Caco-2 (cell line): ENCODE measurements at regions not wholly inside any gene's neighbourhood (a gene's known extent, or its start where the extent isn't known, plus 50 kb on each side); places are given as distances from the start of the nearest gene placed in this dataset.

Experiments
- BruUV-seq: library from RNA; stranded (reverse); fragments of 400-500 nt; replicated peaks from 2 replicates; lab custom pipeline; 2021; lab: Mats Ljungman, UMichigan
- CTCF ChIA-PET: fragments of 300-600 bp; sonication (Branson Sonifier 250); formaldehyde crosslinking; loops from one replicate; lab custom pipeline; 2022; ENCODE audit warnings: antibody characterized with exemption; lab: Charles Lee
- POLR2A ChIA-PET: fragments of 300-600 bp; sonication (Branson Sonifier 250); formaldehyde crosslinking; loops from one replicate; lab custom pipeline; 2022; ENCODE audit warnings: antibody characterized with exemption; lab: Charles Lee
- DNase-seq, 2 experiments: peaks; one replicate each; pipeline versions ENCODE4 v3.0.0 to v3.0.0-alpha.2; 2020 to 2022
- H3K27me3 ChIP-seq: replicated peaks from 2 replicates; pipeline ENCODE4 v1.6.0; 2011; ENCODE audit warnings: low read length; ENCODE audit not compliant: control insufficient read depth, insufficient read depth
- H3K36me3 ChIP-seq: 2 replicates; pipeline ENCODE4 v1.5.1; 2011; ENCODE audit warnings: low read length; ENCODE audit not compliant: control insufficient read depth, insufficient read depth
- H3K4me1 ChIP-seq: fragments of 250-450 bp; sonication (Bioruptor Pico); 2 replicates; pipeline ENCODE4 v1.5.1; 2020; ENCODE audit warnings: mild to moderate bottlenecking
- H3K4me3 ChIP-seq: 2 replicates; pipeline ENCODE4 v1.5.1; 2011; ENCODE audit warnings: low read depth, mild to moderate bottlenecking, control low read depth, low read length
- H3K9me3 ChIP-seq: fragments of 250-450 bp; sonication (Bioruptor Pico); 2 replicates; pipeline ENCODE4 v1.5.1; 2020; ENCODE audit warnings: mild to moderate bottlenecking, moderate library complexity
- H3K27ac Mint-ChIP-seq: one replicate; pipeline ENCODE4 v1.8.0; 2022; ENCODE audit warnings: mixed read lengths; ENCODE audit not compliant: unreplicated experiment
- H3K27me3 Mint-ChIP-seq: one replicate; pipeline ENCODE4 v1.8.0; 2022; ENCODE audit warnings: mixed read lengths; ENCODE audit not compliant: insufficient read depth, unreplicated experiment
- H3K36me3 Mint-ChIP-seq: one replicate; pipeline ENCODE4 v1.8.0; 2022; ENCODE audit warnings: mild to moderate bottlenecking, mixed read lengths; ENCODE audit not compliant: insufficient read depth, unreplicated experiment
- H3K4me1 Mint-ChIP-seq: one replicate; pipeline ENCODE4 v1.8.0; 2022; ENCODE audit warnings: low read depth, mixed read lengths; ENCODE audit not compliant: unreplicated experiment
- H3K4me3 Mint-ChIP-seq: one replicate; pipeline ENCODE4 v1.8.0; 2022; ENCODE audit warnings: mild to moderate bottlenecking, moderate library complexity, mixed read lengths; ENCODE audit not compliant: unreplicated experiment
- H3K9me3 Mint-ChIP-seq: one replicate; pipeline ENCODE4 v1.8.0; 2022; ENCODE audit warnings: mixed read lengths; ENCODE audit not compliant: unreplicated experiment
- CTCF ChIP-seq, 2 experiments: fragments of 200-600 bp in 1 of 2; IDR thresholded peaks; 1 replicate in 1 of 2; 2 replicates in 1 of 2; pipeline versions ENCODE4 v1.5.1 to v1.8.0; 2011 to 2022; ENCODE audit warnings: antibody characterized with exemption in 1 of 2, control low read depth in 1 of 2, inconsistent platforms in 1 of 2, low read depth in 1 of 2, low read length in 1 of 2, mild to moderate bottlenecking in 1 of 2, moderate library complexity in 1 of 2; ENCODE audit not compliant: insufficient read depth in 1 of 2, severe bottlenecking in 1 of 2, unreplicated experiment in 1 of 2
- intact Hi-C: fragments of 100-400 bp; cut with micrococcal nuclease; formaldehyde crosslinking; loops from one replicate; pipeline ENCODE4 v1.10.0; 2022; ENCODE audit not compliant: unreplicated experiment

GRCh38 chr5:103667068-103667467 is 104.5 kb upstream of the NUDT12 start:
- ChIA-PET CTCF (no interaction called here), POLR2A (no interaction called here)
- BruUV-seq = no TSS peak
- H3K36me3 ChIP-seq = no peaks in the 10 kb centered on the region
- H3K27ac Mint-ChIP-seq = no peak overlapping the region
- no peak for DNase-seq
- H3K9me3 Mint-ChIP-seq = peaks cover 19% of the 10 kb centered on the region
- H3K4me3 Mint-ChIP-seq = no peak overlapping the region
- H3K4me1 ChIP-seq = no peaks in the 10 kb centered on the region
- H3K4me3 ChIP-seq = no peak overlapping the region
- intact Hi-C loops = no loop called here
- H3K27me3 Mint-ChIP-seq = peaks cover 7% of the 10 kb centered on the region
- no peaks in the 10 kb centered on the region for H3K36me3 Mint-ChIP-seq
- H3K27me3 ChIP-seq = no peaks in the 10 kb centered on the region; the same call in 1 of the 2 replicates
- H3K9me3 ChIP-seq = no peaks in the 10 kb centered on the region; the same call in 1 of the 2 replicates
- no peak for TF ChIP-seq CTCF (IDR thresholded peaks at IDR 0.05; ENCODE audit: insufficient read depth in 1 of 2, low read depth in 1 of 2, low read length in 1 of 2, severe bottlenecking in 1 of 2, unreplicated experiment in 1 of 2)
- H3K4me1 Mint-ChIP-seq = no peaks in the 10 kb centered on the region

- Mint-ChIP-seq H3K27me3 (peaks cover 3% of the 10 kb centered on the region), H3K9me3 (no peaks in the 10 kb centered on the region), H3K4me1 (no peaks in the 10 kb centered on the region), H3K27ac (no peak overlapping the region), H3K36me3 (no peaks in the 10 kb centered on the region), H3K4me3 (no peak overlapping the region)
- ChIA-PET POLR2A (no interaction called here), CTCF (no interaction called here)
- Histone ChIP-seq H3K4me3 (no peak overlapping the region), H3K9me3 (no peaks in the 10 kb centered on the region), H3K27me3 (no peaks in the 10 kb centered on the region; the same call in 1 of the 2 replicates), H3K36me3 (no peaks in the 10 kb centered on the region), H3K4me1 (no peaks in the 10 kb centered on the region)
- no peak for DNase-seq
- TF ChIP-seq CTCF (IDR thresholded peaks at IDR 0.05; ENCODE audit: insufficient read depth in 1 of 2, low read depth in 1 of 2, low read length in 1 of 2, severe bottlenecking in 1 of 2, unreplicated experiment in 1 of 2) = no peak
- intact Hi-C loops = no loop called here
- no TSS peak for BruUV-seq
Measured at GRCh38 chr5:103657301-103657700, 94.7 kb upstream of the NUDT12 start.

- BruUV-seq = no TSS peak
- POLR2A ChIA-PET = no interaction called here
- Mint-ChIP-seq H3K9me3 (no peaks in the 10 kb centered on the region), H3K4me3 (no peak overlapping the region), H3K27me3 (no peaks in the 10 kb centered on the region), H3K27ac (no peak overlapping the region), H3K36me3 (no peaks in the 10 kb centered on the region), H3K4me1 (no peaks in the 10 kb centered on the region)
- CTCF ChIA-PET = interaction anchor here (0.6 kb wide), 1 partner anchor 90 kb away, joined by 7 read pairs; no protein-coding TSS in a partner anchor
- Histone ChIP-seq H3K4me1 (no peaks in the 10 kb centered on the region), H3K27me3 (no peaks in the 10 kb centered on the region), H3K36me3 (no peaks in the 10 kb centered on the region), H3K4me3 (no peak overlapping the region), H3K9me3 (no peaks in the 10 kb centered on the region)
- peak in 1 of 2 experiments; percentile 18 for TF ChIP-seq CTCF (IDR thresholded peaks at IDR 0.05; ENCODE audit: insufficient read depth in 1 of 2, low read depth in 1 of 2, low read length in 1 of 2, severe bottlenecking in 1 of 2, unreplicated experiment in 1 of 2)
- no peak for DNase-seq
- intact Hi-C loops = no loop called here
Measured at GRCh38 chr5:103648086-103648485, 85.5 kb upstream of the NUDT12 start.
